Stomach (tissue), 8 donors: ENCODE measurements at regions not wholly inside any gene's neighbourhood (a gene's known extent, or its start where the extent isn't known, plus 50 kb on each side); places are given as distances from the start of the nearest gene placed in this dataset.

Source experiments
- DNase-seq, 2 donors: peaks; one replicate each; pipeline versions ENCODE4 v3.0.0 to v3.0.0-alpha.2; 2013 to 2019
- H3K27ac ChIP-seq, 5 donors: fragments of 200-600 bp in 4 of 5; sonication (generic) in 4 of 5; one replicate each; pipeline ENCODE4 v1.5.1; 2013 to 2019; ENCODE audit warnings: mild to moderate bottlenecking in 1 of 5, moderate library complexity in 1 of 5
- H3K27me3 ChIP-seq, 3 donors: fragments of 200-600 bp; sonication (generic); one replicate each; pipeline ENCODE4 v1.5.1; 2017 to 2019; ENCODE audit warnings: mixed run types in 1 of 3
- H3K36me3 ChIP-seq, 4 donors: fragments of 200-600 bp; sonication (generic); 1 replicate in 3 of 4; 2 replicates in 1 of 4; pipeline ENCODE4 v1.5.1; 2016 to 2019
- H3K4me1 ChIP-seq, 4 donors: fragments of 200-600 bp; sonication (generic); one replicate each; pipeline ENCODE4 v1.5.1; 2016 to 2019
- H3K4me3 ChIP-seq, 4 donors: fragments of 200-600 bp; sonication (generic) in 3 of 4; one replicate each; pipeline ENCODE4 v1.5.1; 2016 to 2019; ENCODE audit warnings: mild to moderate bottlenecking in 1 of 4
- H3K9me3 ChIP-seq, 4 donors: fragments of 200-600 bp; sonication (generic); one replicate each; pipeline ENCODE4 v1.5.1; 2016 to 2019
- CTCF ChIP-seq, 7 experiments: fragments of 450-650 bp in 4 of 7; fragments of 200-600 bp in 3 of 7; sonication (generic) in 3 of 7; IDR thresholded peaks; one replicate each; pipeline ENCODE4 v1.5.1; 2016 to 2019; ENCODE audit warnings: antibody characterized with exemption in 7 of 7, control low read depth in 2 of 7, mild to moderate bottlenecking in 1 of 7
- EP300 ChIP-seq: sonication (generic); formaldehyde crosslinking; IDR thresholded peaks from one replicate; pipeline ENCODE4 v1.6.1; 2017; ENCODE audit warnings: antibody characterized with exemption
- POLR2A ChIP-seq, 4 donors: fragments of 450-650 bp; IDR thresholded peaks; one replicate each; pipeline ENCODE4 v1.6.1; 2016; ENCODE audit warnings: antibody characterized with exemption in 4 of 4, control low read depth in 2 of 4, mild to moderate bottlenecking in 1 of 4, moderate library complexity in 1 of 4
- POLR2AphosphoS5 ChIP-seq, 3 donors: sonication (generic); formaldehyde crosslinking; IDR thresholded peaks; one replicate each; pipeline ENCODE4 v1.6.1; 2016; ENCODE audit warnings: antibody characterized with exemption in 3 of 3
- WGBS, 5 donors: extraction: QIAGEN DNeasy Blood & Tissue Kit in 3 of 5; methylation state at CpG; one replicate each; pipeline versions ENCODE4 v1.1.5 to v1.1.7; 2013 to 2018; 5-methylcytosine and 5-hydroxymethylcytosine counted together
- intact Hi-C: fragments of 100-400 bp; cut with DNase I; formaldehyde crosslinking; loops from one replicate; pipeline ENCODE4 v1.15.1; 2023; ENCODE audit warnings: low total_unique reads
- donor health status: healthy with polysubstance abuse.
- donor health status: Bipolar disorder and iron deficiency.
- donor health status: healthy.

- H3K4me1 ChIP-seq: no peaks in the 10 kb centered on the region
- WGBS, 5 donors: 74 to 88% (median 83%) methylated on average over 3 of the region's 3 CpGs
- no peak for DNase-seq
- no peaks in the 10 kb centered on the region for H3K27me3 ChIP-seq
- H3K9me3 ChIP-seq: no peaks in the 10 kb centered on the region
- no peak overlapping the region for H3K4me3 ChIP-seq
- TF ChIP-seq EP300: no peak
- TF ChIP-seq POLR2AphosphoS5 (IDR thresholded peaks at IDR 0.05): no peak
- no peak for TF ChIP-seq POLR2A (IDR thresholded peaks at IDR 0.05)
- no peak for TF ChIP-seq CTCF (IDR thresholded peaks at IDR 0.05)
- no peak overlapping the region for H3K27ac ChIP-seq
- intact Hi-C loops: no loop called here
- H3K36me3 ChIP-seq: no peaks in the 10 kb centered on the region
Measured at GRCh38 chr13:80116107-80116506, 224.8 kb downstream of the SPRY2 start.

- no peak for TF ChIP-seq CTCF (IDR thresholded peaks at IDR 0.05)
- no peak for TF ChIP-seq POLR2AphosphoS5 (IDR thresholded peaks at IDR 0.05)
- no peak for TF ChIP-seq POLR2A (IDR thresholded peaks at IDR 0.05)
- no peak for TF ChIP-seq EP300
- no peaks in the 10 kb centered on the region for H3K4me1 ChIP-seq
Measured at GRCh38 chr13:80115616-80116015, 225.3 kb downstream of the SPRY2 start.

GRCh38 chr13:80113714-80114454, 227.0 kb downstream of the SPRY2 start:
- H3K4me3 ChIP-seq: no peak overlapping the region
- intact Hi-C loops: no loop called here
- no peaks in the 10 kb centered on the region for H3K4me1 ChIP-seq
- DNase-seq: no peak
- H3K27ac ChIP-seq: no peak overlapping the region
- H3K27me3 ChIP-seq: no peaks in the 10 kb centered on the region
- no peaks in the 10 kb centered on the region for H3K36me3 ChIP-seq
- H3K9me3 ChIP-seq: no peaks in the 10 kb centered on the region
- 80 to 96% (median 94%) methylated on average over 2 of the region's 2 CpGs for WGBS, 5 donors
- TF ChIP-seq POLR2A (IDR thresholded peaks at IDR 0.05) (no peak), CTCF (IDR thresholded peaks at IDR 0.05) (no peak), POLR2AphosphoS5 (IDR thresholded peaks at IDR 0.05) (no peak), EP300 (no peak)

More at GRCh38 chr13:80115616-80116015, 225.3 kb downstream of the SPRY2 start:
- Histone ChIP-seq H3K4me3 (no peak overlapping the region), H3K27ac (no peak overlapping the region), H3K27me3 (no peaks in the 10 kb centered on the region), H3K36me3 (no peaks in the 10 kb centered on the region), H3K9me3 (no peaks in the 10 kb centered on the region)
- DNase-seq: no peak
- intact Hi-C loops: no loop called here
- WGBS, 5 donors: 77 to 83% (median 78%) methylated on average over 1 of the region's 1 CpG

GRCh38 chr13:80109303-80109702, 231.6 kb downstream of the SPRY2 start:
- no peak overlapping the region for H3K4me3 ChIP-seq
- no peak for DNase-seq
- no peaks in the 10 kb centered on the region for H3K9me3 ChIP-seq
- TF ChIP-seq POLR2AphosphoS5 (IDR thresholded peaks at IDR 0.05) (no peak), EP300 (no peak), POLR2A (IDR thresholded peaks at IDR 0.05) (no peak), CTCF (IDR thresholded peaks at IDR 0.05) (no peak)
- H3K27ac ChIP-seq: no peak overlapping the region
- no peaks in the 10 kb centered on the region for H3K27me3 ChIP-seq
- 32 to 65% (median 49%) methylated on average over 3 of the region's 3 CpGs for WGBS, 5 donors
- intact Hi-C loops: no loop called here
- no peaks in the 10 kb centered on the region for H3K36me3 ChIP-seq
- H3K4me1 ChIP-seq: no peaks in the 10 kb centered on the region
